ENCODE measurements at regions not wholly inside any gene's neighbourhood (a gene's known extent, or its start where the extent isn't known, plus 50 kb on each side); places are given as distances from the start of the nearest gene placed in this dataset.

DNA sequence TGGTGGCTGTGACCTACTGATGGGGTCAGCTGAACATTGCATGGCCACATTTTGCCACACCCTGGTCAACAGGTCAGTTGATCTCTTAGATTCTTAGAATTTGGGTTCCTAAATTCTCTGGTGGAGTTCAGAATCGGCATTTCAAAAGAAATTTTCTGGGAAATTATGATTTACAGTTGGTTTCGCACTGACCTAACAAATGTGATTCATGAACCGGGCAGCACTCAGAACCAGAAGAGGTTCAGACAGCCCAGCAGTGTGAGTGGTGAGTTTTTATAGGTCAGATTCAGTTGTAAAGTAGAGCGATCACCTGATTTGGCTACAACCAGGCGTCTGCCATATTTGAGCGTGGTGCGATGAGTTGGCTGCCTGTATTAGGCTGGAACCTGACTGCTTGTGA is 163.7 kb upstream of the GAS1 start:
- Histone ChIP-seq H3K4me3 (ENCODE audit: low read length) (no peak overlapping the region), H3K36me3 (ENCODE audit: control insufficient read depth, insufficient read depth, low read length) (no peaks in the 10 kb centered on the region), H3K4me1 (ENCODE audit: control insufficient read depth, insufficient read depth, low read length) (no peaks in the 10 kb centered on the region), H3K27me3 (ENCODE audit: control insufficient read depth, insufficient read depth, low read length) (peaks cover 2% of the 10 kb centered on the region), H3K9me3 (ENCODE audit: control insufficient read depth, insufficient read depth, low read length) (no peaks in the 10 kb centered on the region), H3K27ac (ENCODE audit: low read length) (no peak overlapping the region)
- H3K4me3 Mint-ChIP-seq = no peak overlapping the region
- intact Hi-C loops (cut with micrococcal nuclease) = no loop called here
- TF ChIP-seq, protein P1, sequence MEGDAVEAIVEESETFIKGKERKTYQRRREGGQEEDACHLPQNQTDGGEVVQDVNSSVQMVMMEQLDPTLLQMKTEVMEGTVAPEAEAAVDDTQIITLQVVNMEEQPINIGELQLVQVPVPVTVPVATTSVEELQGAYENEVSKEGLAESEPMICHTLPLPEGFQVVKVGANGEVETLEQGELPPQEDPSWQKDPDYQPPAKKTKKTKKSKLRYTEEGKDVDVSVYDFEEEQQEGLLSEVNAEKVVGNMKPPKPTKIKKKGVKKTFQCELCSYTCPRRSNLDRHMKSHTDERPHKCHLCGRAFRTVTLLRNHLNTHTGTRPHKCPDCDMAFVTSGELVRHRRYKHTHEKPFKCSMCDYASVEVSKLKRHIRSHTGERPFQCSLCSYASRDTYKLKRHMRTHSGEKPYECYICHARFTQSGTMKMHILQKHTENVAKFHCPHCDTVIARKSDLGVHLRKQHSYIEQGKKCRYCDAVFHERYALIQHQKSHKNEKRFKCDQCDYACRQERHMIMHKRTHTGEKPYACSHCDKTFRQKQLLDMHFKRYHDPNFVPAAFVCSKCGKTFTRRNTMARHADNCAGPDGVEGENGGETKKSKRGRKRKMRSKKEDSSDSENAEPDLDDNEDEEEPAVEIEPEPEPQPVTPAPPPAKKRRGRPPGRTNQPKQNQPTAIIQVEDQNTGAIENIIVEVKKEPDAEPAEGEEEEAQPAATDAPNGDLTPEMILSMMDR (IDR thresholded peaks at IDR 0.05) = no peak
- ATAC-seq = no peak
- H3K36me3 Mint-ChIP-seq = no peaks in the 10 kb centered on the region
- H3K4me1 Mint-ChIP-seq = no peaks in the 10 kb centered on the region
- H3K9me3 Mint-ChIP-seq = peaks cover 0 to 3% of the 10 kb centered on the region in 2 donors
- DNase-seq = no peak
- peaks cover 9 to 28% of the 10 kb centered on the region in 2 donors for H3K27me3 Mint-ChIP-seq (ENCODE audit: low read depth in 2 of 2)
- WGBS (ENCODE audit: insufficient coverage) = 96% methylated on average over 7 of the region's 7 CpGs
- no peak overlapping the region for H3K27ac Mint-ChIP-seq

- DNase-seq (no peak), ATAC-seq (no peak)
- WGBS (ENCODE audit: insufficient coverage) = 98% methylated on average over 3 of the region's 5 CpGs
- TF ChIP-seq, protein P1 (IDR thresholded peaks at IDR 0.05) = no peak
- Mint-ChIP-seq H3K4me1 (no peaks in the 10 kb centered on the region), H3K36me3 (no peaks in the 10 kb centered on the region), H3K27me3 (ENCODE audit: low read depth in 2 of 2) (peaks cover 9 to 28% of the 10 kb centered on the region in 2 donors), H3K4me3 (no peak overlapping the region), H3K27ac (no peak overlapping the region), H3K9me3 (peaks cover 0 to 3% of the 10 kb centered on the region in 2 donors)
- Histone ChIP-seq H3K4me3 (ENCODE audit: low read length) (no peak overlapping the region), H3K4me1 (ENCODE audit: control insufficient read depth, insufficient read depth, low read length) (no peaks in the 10 kb centered on the region), H3K27me3 (ENCODE audit: control insufficient read depth, insufficient read depth, low read length) (peaks cover 2% of the 10 kb centered on the region), H3K36me3 (ENCODE audit: control insufficient read depth, insufficient read depth, low read length) (no peaks in the 10 kb centered on the region), H3K9me3 (ENCODE audit: control insufficient read depth, insufficient read depth, low read length) (no peaks in the 10 kb centered on the region), H3K27ac (ENCODE audit: low read length) (no peak overlapping the region)
- intact Hi-C loops (cut with micrococcal nuclease) = no loop called here
Measured at GRCh38 chr9:87112656-87113055, 165.3 kb upstream of the GAS1 start.

DNA sequence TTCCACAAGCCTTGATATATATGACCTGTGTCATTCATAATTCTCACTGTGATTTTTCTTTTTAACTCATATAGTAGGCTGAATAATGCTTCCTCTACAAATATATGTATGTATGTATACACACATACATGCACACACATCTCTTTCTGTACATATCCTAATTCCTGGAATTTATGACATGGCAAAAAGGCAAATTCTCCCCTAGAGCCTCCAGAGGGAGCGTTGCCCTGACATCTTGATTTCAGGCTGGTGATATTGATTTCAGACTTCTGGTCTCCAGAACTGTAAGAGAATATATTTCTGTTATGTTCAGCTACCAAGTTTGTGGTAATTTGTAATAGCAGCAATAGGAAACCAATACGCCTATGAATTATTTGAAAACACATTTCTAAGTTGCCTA is 166.6 kb upstream of the GAS1 start:
- no peaks in the 10 kb centered on the region for H3K36me3 Mint-ChIP-seq
- no peaks in the 10 kb centered on the region for H3K4me1 Mint-ChIP-seq
- no peak overlapping the region for H3K27ac Mint-ChIP-seq
- 90% methylated on average over 2 of the region's 2 CpGs for WGBS (ENCODE audit: insufficient coverage)
- no peaks in the 10 kb centered on the region for H3K9me3 ChIP-seq (ENCODE audit: control insufficient read depth, insufficient read depth, low read length)
- H3K4me1 ChIP-seq (ENCODE audit: control insufficient read depth, insufficient read depth, low read length) = no peaks in the 10 kb centered on the region
- peaks cover 9 to 28% of the 10 kb centered on the region in 2 donors for H3K27me3 Mint-ChIP-seq (ENCODE audit: low read depth in 2 of 2)
- no peak for ATAC-seq
- DNase-seq = no peak
- H3K4me3 ChIP-seq (ENCODE audit: low read length) = no peak overlapping the region
- TF ChIP-seq, protein P1 (IDR thresholded peaks at IDR 0.05) = no peak
- no peaks in the 10 kb centered on the region for H3K36me3 ChIP-seq (ENCODE audit: control insufficient read depth, insufficient read depth, low read length)
- intact Hi-C loops (cut with micrococcal nuclease) = no loop called here
- peaks cover 2% of the 10 kb centered on the region for H3K27me3 ChIP-seq (ENCODE audit: control insufficient read depth, insufficient read depth, low read length)
- no peak overlapping the region for H3K4me3 Mint-ChIP-seq
- H3K9me3 Mint-ChIP-seq = peaks cover 0 to 3% of the 10 kb centered on the region in 2 donors
- H3K27ac ChIP-seq (ENCODE audit: low read length) = no peak overlapping the region

DNA sequence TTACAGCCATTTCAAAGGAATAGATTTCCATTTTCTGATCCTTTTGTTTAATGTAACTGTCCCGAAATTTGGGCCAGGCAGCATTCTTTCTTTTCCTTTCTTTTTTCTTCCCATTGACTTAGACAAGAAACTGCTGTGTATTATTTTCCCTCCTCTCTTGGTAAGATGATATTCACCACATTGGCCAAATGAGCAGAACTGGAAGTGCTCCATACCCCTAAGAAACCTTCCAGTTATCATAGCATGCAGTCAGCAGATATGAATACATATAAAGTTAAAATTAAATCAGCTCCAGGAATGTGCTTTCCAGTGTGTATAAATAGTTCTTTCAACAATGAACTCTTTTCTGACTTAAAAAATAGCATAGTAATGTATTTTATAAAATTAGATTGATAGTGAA is 168.5 kb upstream of the GAS1 start:
- no peak overlapping the region for H3K27ac Mint-ChIP-seq
- no peaks in the 10 kb centered on the region for H3K9me3 ChIP-seq (ENCODE audit: control insufficient read depth, insufficient read depth, low read length)
- H3K36me3 ChIP-seq (ENCODE audit: control insufficient read depth, insufficient read depth, low read length) = no peaks in the 10 kb centered on the region

More for the DNA sequence above, 168.5 kb upstream of the GAS1 start:
- Mint-ChIP-seq H3K9me3 (peaks cover 0 to 3% of the 10 kb centered on the region in 2 donors), H3K36me3 (no peaks in the 10 kb centered on the region), H3K4me1 (no peaks in the 10 kb centered on the region), H3K27me3 (ENCODE audit: low read depth in 2 of 2) (peaks cover 11 to 22% of the 10 kb centered on the region in 2 donors), H3K4me3 (no peak overlapping the region)
- Histone ChIP-seq H3K27me3 (ENCODE audit: control insufficient read depth, insufficient read depth, low read length) (peaks cover 2% of the 10 kb centered on the region), H3K4me1 (ENCODE audit: control insufficient read depth, insufficient read depth, low read length) (no peaks in the 10 kb centered on the region), H3K27ac (ENCODE audit: low read length) (no peak overlapping the region), H3K4me3 (ENCODE audit: low read length) (no peak overlapping the region)
- TF ChIP-seq, protein P1 (IDR thresholded peaks at IDR 0.05) = no peak
- no peak for ATAC-seq
- no peak for DNase-seq
- 88% methylated on average over 1 of the region's 1 CpG for WGBS (ENCODE audit: insufficient coverage)
- intact Hi-C loops (cut with micrococcal nuclease) = no loop called here
